H9 (cell line): ENCODE measurements at regions not wholly inside any gene's neighbourhood (a gene's known extent, or its start where the extent isn't known, plus 50 kb on each side); places are given as distances from the start of the nearest gene placed in this dataset.

ENCODE experiments used
- DNase-seq: peaks from one replicate; pipeline ENCODE4 v3.0.0-alpha.2; 2017
- H2AFZ ChIP-seq: one replicate; pipeline ENCODE4 v1.6.1; 2013; ENCODE audit warnings: mild to moderate bottlenecking, low read length, control low read depth, moderate library complexity
- H2AK5ac ChIP-seq: 2 replicates; pipeline ENCODE4 v1.6.1; 2013; ENCODE audit warnings: low read length, control low read depth, mixed read lengths; ENCODE audit not compliant: insufficient read length
- H2BK120ac ChIP-seq: one replicate; pipeline ENCODE4 v1.6.1; 2013; ENCODE audit warnings: low read depth, mild to moderate bottlenecking, low read length, control low read depth, inconsistent platforms; ENCODE audit not compliant: poor library complexity, severe bottlenecking
- H2BK12ac ChIP-seq: 2 replicates; pipeline ENCODE4 v1.6.1; 2013; ENCODE audit warnings: low read length, control low read depth, mixed read lengths, low read depth; ENCODE audit not compliant: insufficient read length
- H2BK15ac ChIP-seq: 2 replicates; pipeline ENCODE4 v1.6.1; 2013; ENCODE audit warnings: low read depth, low read length, control low read depth
- H2BK20ac ChIP-seq: one replicate; pipeline ENCODE4 v1.6.1; 2013; ENCODE audit warnings: low read depth, mild to moderate bottlenecking, low read length, control low read depth, inconsistent platforms; ENCODE audit not compliant: poor library complexity, severe bottlenecking
- H2BK5ac ChIP-seq: 2 replicates; pipeline ENCODE4 v1.6.1; 2013; ENCODE audit warnings: low read length, control low read depth, mixed read lengths; ENCODE audit not compliant: insufficient read length
- H3K14ac ChIP-seq: 2 replicates; pipeline ENCODE4 v1.6.1; 2013; ENCODE audit warnings: low read length, control low read depth; ENCODE audit not compliant: insufficient read depth
- H3K18ac ChIP-seq: 2 replicates; pipeline ENCODE4 v1.6.1; 2013; ENCODE audit warnings: low read depth, mild to moderate bottlenecking, mixed read lengths, low read length, control low read depth; ENCODE audit not compliant: insufficient read length
- H3K23ac ChIP-seq: 2 replicates; pipeline ENCODE4 v1.6.1; 2013; ENCODE audit warnings: low read length, control low read depth, mixed read lengths, low read depth; ENCODE audit not compliant: insufficient read length
- H3K23me2 ChIP-seq: 2 replicates; pipeline ENCODE4 v1.6.1; 2013; ENCODE audit warnings: low read depth, mild to moderate bottlenecking, mixed read lengths, low read length, control low read depth; ENCODE audit not compliant: insufficient read length, poor library complexity, severe bottlenecking
- H3K27ac ChIP-seq: 2 replicates; pipeline ENCODE4 v1.5.1; 2013; ENCODE audit warnings: low read length, control low read depth, mixed read lengths, low read depth; ENCODE audit not compliant: insufficient read length
- H3K27me3 ChIP-seq: 2 replicates; pipeline ENCODE4 v1.6.1; 2013; ENCODE audit warnings: low read length, control low read depth, inconsistent platforms; ENCODE audit not compliant: insufficient read depth
- H3K4ac ChIP-seq: 2 replicates; pipeline ENCODE4 v1.6.1; 2013; ENCODE audit warnings: low read depth, mild to moderate bottlenecking, control low read depth, inconsistent platforms, low read length, moderate library complexity
- H3K4me1 ChIP-seq: 2 replicates; pipeline ENCODE4 v1.6.1; 2013; ENCODE audit warnings: low read length, control low read depth, inconsistent platforms; ENCODE audit not compliant: insufficient read depth
- H3K4me2 ChIP-seq: 2 replicates; pipeline ENCODE4 v1.6.1; 2013; ENCODE audit warnings: low read length, control low read depth, mixed read lengths; ENCODE audit not compliant: insufficient read length, insufficient read depth
- H3K56ac ChIP-seq: 2 replicates; pipeline ENCODE4 v1.6.1; 2013; ENCODE audit warnings: low read depth, mild to moderate bottlenecking, mixed read lengths, low read length, control low read depth; ENCODE audit not compliant: insufficient read length
- H3K79me1 ChIP-seq: 2 replicates; pipeline ENCODE4 v1.6.1; 2013; ENCODE audit warnings: low read depth, mild to moderate bottlenecking, moderate library complexity, low read length, control low read depth, inconsistent platforms; ENCODE audit not compliant: insufficient read depth, poor library complexity, severe bottlenecking
- H3K79me2 ChIP-seq: 2 replicates; pipeline ENCODE4 v1.6.1; 2013; ENCODE audit warnings: low read length, control low read depth, inconsistent platforms; ENCODE audit not compliant: insufficient read depth
- H3K9ac ChIP-seq: 2 replicates; pipeline ENCODE4 v1.6.1; 2013; ENCODE audit warnings: low read length, control low read depth, mixed read lengths; ENCODE audit not compliant: insufficient read length; ENCODE audit errors: extremely low read depth
- H3K9me3 ChIP-seq: one replicate; pipeline ENCODE4 v1.6.1; 2013; ENCODE audit warnings: low read depth, low read length, inconsistent platforms; ENCODE audit not compliant: control insufficient read depth
- H3T11ph ChIP-seq: one replicate; pipeline ENCODE4 v1.6.1; 2013; ENCODE audit warnings: mild to moderate bottlenecking, low read length, control low read depth, inconsistent platforms
- H4K20me1 ChIP-seq: one replicate; pipeline ENCODE4 v1.6.1; 2013; ENCODE audit not compliant: control insufficient read depth, insufficient read length, insufficient read depth
- H4K5ac ChIP-seq: 2 replicates; pipeline ENCODE4 v1.6.1; 2013; ENCODE audit warnings: low read depth, mild to moderate bottlenecking, mixed read lengths, low read length, control low read depth; ENCODE audit not compliant: insufficient read length
- H4K8ac ChIP-seq: replicated peaks from 2 replicates; pipeline ENCODE4 v1.6.1; 2013; ENCODE audit warnings: low read length, control low read depth, mixed read lengths, low read depth; ENCODE audit not compliant: insufficient read length
- H4K91ac ChIP-seq: 2 replicates; pipeline ENCODE4 v1.6.1; 2013; ENCODE audit warnings: low read depth, mild to moderate bottlenecking, moderate library complexity, mixed read lengths, low read length, control low read depth; ENCODE audit not compliant: insufficient read length
- H3K27ac Mint-ChIP-seq, 3 experiments: 2 replicates in 2 of 3; 3 replicates in 1 of 3; pipeline ENCODE4 v1.8.0; 2020 to 2021; ENCODE audit warnings: mixed read lengths in 3 of 3, mild to moderate bottlenecking in 1 of 3, moderate library complexity in 1 of 3
- H3K27me3 Mint-ChIP-seq: 2 replicates; pipeline ENCODE4 v1.8.0; 2021; ENCODE audit warnings: low read depth, mild to moderate bottlenecking, moderate library complexity, mixed read lengths
- H3K36me3 Mint-ChIP-seq, 3 experiments: 2 replicates in 2 of 3; 3 replicates in 1 of 3; pipeline ENCODE4 v1.8.0; 2020 to 2021; ENCODE audit warnings: low read depth in 3 of 3, mixed read lengths in 3 of 3; ENCODE audit not compliant: insufficient read depth in 1 of 3
- H3K4me1 Mint-ChIP-seq, 2 experiments: 2 replicates each; pipeline ENCODE4 v1.8.0; 2020; ENCODE audit warnings: mixed read lengths in 2 of 2
- H3K4me3 Mint-ChIP-seq, 2 experiments: 2 replicates in 1 of 2; 3 replicates in 1 of 2; pipeline ENCODE4 v1.8.0; 2020 to 2021; ENCODE audit warnings: mild to moderate bottlenecking in 2 of 2, mixed read lengths in 2 of 2, moderate library complexity in 1 of 2
- H3K9me3 Mint-ChIP-seq, 2 experiments: 2 replicates in 1 of 2; 3 replicates in 1 of 2; pipeline ENCODE4 v1.8.0; 2020; ENCODE audit warnings: mild to moderate bottlenecking in 2 of 2, mixed read lengths in 2 of 2, moderate library complexity in 1 of 2
- WGBS: extraction: QIAGEN DNeasy Blood & Tissue Kit; methylation state at CpG from one replicate; pipeline ENCODE4 v1.1.7; 2013; ENCODE audit warnings: missing lambda C conversion rate, low lambda C conversion rate, mixed read lengths; ENCODE audit not compliant: insufficient read length; ENCODE audit errors: extremely low coverage; 5-methylcytosine and 5-hydroxymethylcytosine counted together
- TF ChIP-seq, protein P1 (sequence below): fragments of 200-600 bp; sonication (generic); conservative IDR thresholded peaks from 3 replicates; pipeline ENCODE4 v1.8.0; 2021; ENCODE audit warnings: antibody characterized with exemption, mild to moderate bottlenecking

DNA sequence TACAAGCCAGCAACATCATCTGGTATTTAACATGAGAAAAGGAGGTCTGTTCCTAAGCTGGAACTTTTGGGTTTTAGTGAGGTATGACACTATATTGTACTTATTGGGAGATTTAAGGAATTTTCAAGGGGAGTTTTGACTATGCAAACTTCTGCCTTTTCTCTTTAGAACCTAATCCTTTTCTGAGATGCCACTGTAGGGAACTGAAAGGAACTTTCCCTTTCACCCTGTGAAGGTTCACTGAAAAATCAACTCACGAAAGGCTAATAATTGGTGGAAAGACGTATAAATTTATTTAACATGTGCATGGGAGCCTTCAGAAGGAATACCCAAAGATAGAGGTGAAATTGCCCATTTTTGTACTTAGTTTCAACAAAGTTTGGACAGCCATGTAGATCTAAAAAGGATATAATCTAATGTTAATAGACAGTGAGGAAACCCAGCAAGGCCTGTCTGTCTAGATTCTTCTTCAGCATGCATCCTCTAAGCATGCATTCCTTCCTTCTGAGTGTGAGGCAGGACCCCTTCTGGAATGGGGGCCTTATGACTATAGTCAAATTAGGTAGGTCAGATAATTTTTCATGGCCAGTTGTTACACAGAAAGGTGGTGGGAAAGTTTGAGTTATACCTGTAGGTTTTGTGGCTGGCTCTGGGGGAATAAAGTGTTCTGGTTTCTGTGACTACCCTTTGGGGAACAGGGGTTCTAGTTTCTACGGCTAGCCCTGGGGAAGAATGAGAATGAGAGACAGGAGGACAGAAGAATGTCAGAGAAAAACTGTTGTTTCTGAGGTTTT is 200.3 kb downstream of the C9orf152 start:
- Histone ChIP-seq H2BK20ac (no peak overlapping the region), H3K4me1 (no peaks in the 10 kb centered on the region), H3K9ac (no peak overlapping the region), H3K4ac (no peak overlapping the region), H3K23me2 (no peaks in the 10 kb centered on the region), H4K5ac (no peak overlapping the region), H3K79me2 (no peaks in the 10 kb centered on the region), H2AFZ (no peak overlapping the region), H4K91ac (no peak overlapping the region), H3K27me3 (no peaks in the 10 kb centered on the region), H3K18ac (no peak overlapping the region), H3K56ac (no peak overlapping the region), H4K8ac (no peak overlapping the region), H3K14ac (no peak overlapping the region), H4K20me1 (no peaks in the 10 kb centered on the region), H2BK120ac (no peak overlapping the region), H3K79me1 (no peaks in the 10 kb centered on the region), H3K27ac (no peak overlapping the region), H2AK5ac (no peak overlapping the region), H2BK15ac (no peak overlapping the region), H3K4me2 (no peak overlapping the region), H2BK12ac (no peak overlapping the region), H2BK5ac (no peak overlapping the region), H3T11ph (no peak overlapping the region), H3K9me3 (no peaks in the 10 kb centered on the region), H3K23ac (no peak overlapping the region)
- peaks cover 6 to 19% (median 11%) of the 10 kb centered on the region in 3 experiments for H3K36me3 Mint-ChIP-seq
- WGBS: no CpG with 5 or more reads among the region's 3 CpGs
- H3K4me1 Mint-ChIP-seq: peaks cover 12 to 23% of the 10 kb centered on the region in 2 experiments
- TF ChIP-seq, protein P1, sequence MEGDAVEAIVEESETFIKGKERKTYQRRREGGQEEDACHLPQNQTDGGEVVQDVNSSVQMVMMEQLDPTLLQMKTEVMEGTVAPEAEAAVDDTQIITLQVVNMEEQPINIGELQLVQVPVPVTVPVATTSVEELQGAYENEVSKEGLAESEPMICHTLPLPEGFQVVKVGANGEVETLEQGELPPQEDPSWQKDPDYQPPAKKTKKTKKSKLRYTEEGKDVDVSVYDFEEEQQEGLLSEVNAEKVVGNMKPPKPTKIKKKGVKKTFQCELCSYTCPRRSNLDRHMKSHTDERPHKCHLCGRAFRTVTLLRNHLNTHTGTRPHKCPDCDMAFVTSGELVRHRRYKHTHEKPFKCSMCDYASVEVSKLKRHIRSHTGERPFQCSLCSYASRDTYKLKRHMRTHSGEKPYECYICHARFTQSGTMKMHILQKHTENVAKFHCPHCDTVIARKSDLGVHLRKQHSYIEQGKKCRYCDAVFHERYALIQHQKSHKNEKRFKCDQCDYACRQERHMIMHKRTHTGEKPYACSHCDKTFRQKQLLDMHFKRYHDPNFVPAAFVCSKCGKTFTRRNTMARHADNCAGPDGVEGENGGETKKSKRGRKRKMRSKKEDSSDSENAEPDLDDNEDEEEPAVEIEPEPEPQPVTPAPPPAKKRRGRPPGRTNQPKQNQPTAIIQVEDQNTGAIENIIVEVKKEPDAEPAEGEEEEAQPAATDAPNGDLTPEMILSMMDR: no peak
- H3K27ac Mint-ChIP-seq: peak overlapping the region in 1 of 3 experiments; percentile 53; a peak in 1 of 7 replicates
- no peak for DNase-seq
- peaks cover 15 to 17% of the 10 kb centered on the region in 2 experiments for H3K9me3 Mint-ChIP-seq
- no peaks in the 10 kb centered on the region for H3K27me3 Mint-ChIP-seq
- H3K4me3 Mint-ChIP-seq: no peak overlapping the region
